K562 (cell line): ENCODE measurements at regions not wholly inside any gene's neighbourhood (a gene's known extent, or its start where the extent isn't known, plus 50 kb on each side); places are given as distances from the start of the nearest gene placed in this dataset.

ENCODE experiments used
- ATAC-seq: fragments of 200-7000 bp; cut with Tn5 transposase; 3 replicates; pipeline ENCODE4 v1.9.1; 2020; ENCODE audit warnings: moderate library complexity
- BruUV-seq: library from RNA; stranded (reverse); fragments of 400-500 nt; replicated peaks from 2 replicates; lab custom pipeline; 2021; lab: Mats Ljungman, UMichigan
- CTCF ChIA-PET: fragments of 300-600 bp; formaldehyde crosslinking; extraction: SDS; loops from one replicate; lab custom pipeline; 2021; ENCODE audit warnings: low intra/inter-chr PET ratio; lab: Yijun Ruan, JAX
- POLR2A ChIA-PET: fragments of 300-600, 350-650 bp; sonication (Branson Sonifier 250); formaldehyde crosslinking; extraction: SDS; loops from one replicate; lab custom pipeline; 2021; ENCODE audit warnings: antibody characterized with exemption, inconsistent platforms; lab: Yijun Ruan, JAX
- DNase-seq, 4 experiments: peaks; one replicate each; pipeline versions ENCODE4 v3.0.0 to v3.0.0-alpha.2; 2011 to 2018; ENCODE audit warnings: low spot score in 3 of 4, mixed read lengths in 3 of 4; ENCODE audit errors: extremely low read depth in 1 of 4
- FAIRE-seq: peaks from 2 replicates; lab custom pipeline; 2011; peaks lifted over from hg19 to GRCh38; lab: Jason Lieb, UNC
- H2AFZ ChIP-seq: 2 replicates; pipeline ENCODE4 v1.6.0; 2011; ENCODE audit warnings: low read depth, low read length, control low read depth, inconsistent platforms
- H3K27ac ChIP-seq: fragments of 200-600 bp; 3 replicates; pipeline ENCODE4 v1.8.0; 2011; ENCODE audit warnings: low read depth, mild to moderate bottlenecking, control low read depth, inconsistent platforms, low read length, moderate library complexity, mixed read lengths; ENCODE audit errors: extremely low read depth
- H3K27me3 ChIP-seq, 2 experiments: fragments of 300-600 bp in 1 of 2; 2 replicates in 1 of 2; 3 replicates in 1 of 2; pipeline versions ENCODE4 v1.6.0 to v1.8.0; 2011; ENCODE audit warnings: inconsistent platforms in 2 of 2, low read length in 2 of 2, mild to moderate bottlenecking in 1 of 2, mixed read lengths in 1 of 2, moderate library complexity in 1 of 2; ENCODE audit not compliant: control insufficient read depth in 2 of 2, insufficient read depth in 2 of 2
- H3K36me3 ChIP-seq: fragments of 300-600 bp; 3 replicates; pipeline ENCODE4 v1.8.0; 2011; ENCODE audit warnings: mild to moderate bottlenecking, low read length, inconsistent platforms; ENCODE audit not compliant: control insufficient read depth, insufficient read depth
- H3K4me1 ChIP-seq, 2 experiments: fragments of 200-600 bp in 1 of 2; replicated peaks in 1 of 2; 2 replicates in 1 of 2; 3 replicates in 1 of 2; pipeline versions ENCODE4 v1.5.1 to v1.8.0; 2011; ENCODE audit warnings: inconsistent platforms in 2 of 2, low read length in 2 of 2, mild to moderate bottlenecking in 1 of 2, mixed read lengths in 1 of 2, moderate library complexity in 1 of 2; ENCODE audit not compliant: control insufficient read depth in 2 of 2, insufficient read depth in 2 of 2
- H3K4me2 ChIP-seq: 2 replicates; pipeline ENCODE4 v1.6.1; 2011; ENCODE audit warnings: low read length, control low read depth, inconsistent platforms, mixed read lengths; ENCODE audit not compliant: insufficient read depth
- H3K4me3 ChIP-seq: fragments of 200-600 bp; sonication (generic), shearing (Covaris generic); 2 replicates; pipeline ENCODE4 v1.5.1; 2016; ENCODE audit warnings: control low read depth, inconsistent platforms
- H3K79me2 ChIP-seq: fragments of 200-600 bp; 3 replicates; pipeline ENCODE4 v1.8.0; 2011; ENCODE audit warnings: low read length, inconsistent platforms; ENCODE audit not compliant: control insufficient read depth, insufficient read depth
- H3K9ac ChIP-seq, 2 experiments: 2 replicates each; pipeline versions ENCODE4 v1.6.0 to v1.6.1; 2011; ENCODE audit warnings: low read depth in 2 of 2, low read length in 2 of 2, control low read depth in 1 of 2, inconsistent platforms in 1 of 2, mild to moderate bottlenecking in 1 of 2, mixed read lengths in 1 of 2; ENCODE audit not compliant: insufficient read depth in 1 of 2
- H3K9me1 ChIP-seq: one replicate; pipeline ENCODE4 v1.6.0; 2011; ENCODE audit warnings: inconsistent platforms, mild to moderate bottlenecking, low read length, moderate library complexity; ENCODE audit not compliant: control insufficient read depth, insufficient read depth
- H3K9me3 ChIP-seq: replicated peaks from 2 replicates; pipeline ENCODE4 v1.5.1; 2011; ENCODE audit warnings: low read depth, low read length, inconsistent platforms; ENCODE audit not compliant: control insufficient read depth, insufficient read depth
- H4K20me1 ChIP-seq: replicated peaks from 2 replicates; pipeline ENCODE4 v1.6.1; 2011; ENCODE audit warnings: low read length, inconsistent platforms, mixed read lengths; ENCODE audit not compliant: control insufficient read depth, insufficient read depth
- HMG20A ChIP-seq: fragments of 450-650 bp; formaldehyde crosslinking; conservative IDR thresholded peaks from 2 replicates; pipeline ENCODE4 v1.4.0; 2020; ENCODE audit warnings: mild to moderate bottlenecking, mixed read lengths
- KLF16 ChIP-seq: IDR thresholded peaks from 2 replicates; pipeline ENCODE4 v1.6.1; 2016; ENCODE audit warnings: antibody characterized with exemption
- LEF1 ChIP-seq: fragments of 450-650 bp; IDR thresholded peaks from 2 replicates; pipeline ENCODE4 v1.6.1; 2016; ENCODE audit warnings: mild to moderate bottlenecking
- MTF1 ChIP-seq: fragments of 250-450 bp; sonication (Bioruptor Pico); IDR thresholded peaks from 2 replicates; pipeline ENCODE4 v1.9.0; 2021; ENCODE audit warnings: moderate library complexity, mild to moderate bottlenecking, inconsistent platforms, borderline replicate concordance
- RFX1 ChIP-seq: fragments of 450-650 bp; IDR thresholded peaks from 2 replicates; pipeline ENCODE4 v1.6.1; 2016; ENCODE audit warnings: mild to moderate bottlenecking, moderate library complexity
- ZBTB49 ChIP-seq: sonication (generic); formaldehyde crosslinking; IDR thresholded peaks from 2 replicates; pipeline ENCODE4 v1.8.0; 2022; ENCODE audit warnings: missing genetic modification reagents, mild to moderate bottlenecking, borderline replicate concordance
- whole genome bisulfite sequencing: fragments of 100-300 bp; shearing (Covaris generic); methylation state at CpG from one replicate; pipeline ENCODE4 v1.1.6; 2016; ENCODE audit warnings: low coverage, mixed read lengths; ENCODE audit not compliant: insufficient coverage; ENCODE audit errors: missing lambda C conversion rate; 5-methylcytosine and 5-hydroxymethylcytosine counted together
- in situ Hi-C: fragments of 300-500 bp; cut with MboI; formaldehyde crosslinking; loops from 4 replicates; pipeline ENCODE4 v1.15.0; 2018; ENCODE audit warnings: inconsistent platforms, mixed read lengths
- intact Hi-C: fragments of 100-400 bp; cut with micrococcal nuclease; formaldehyde crosslinking; loops from 2 replicates; pipeline ENCODE4 v1.14.2; 2022

DNA sequence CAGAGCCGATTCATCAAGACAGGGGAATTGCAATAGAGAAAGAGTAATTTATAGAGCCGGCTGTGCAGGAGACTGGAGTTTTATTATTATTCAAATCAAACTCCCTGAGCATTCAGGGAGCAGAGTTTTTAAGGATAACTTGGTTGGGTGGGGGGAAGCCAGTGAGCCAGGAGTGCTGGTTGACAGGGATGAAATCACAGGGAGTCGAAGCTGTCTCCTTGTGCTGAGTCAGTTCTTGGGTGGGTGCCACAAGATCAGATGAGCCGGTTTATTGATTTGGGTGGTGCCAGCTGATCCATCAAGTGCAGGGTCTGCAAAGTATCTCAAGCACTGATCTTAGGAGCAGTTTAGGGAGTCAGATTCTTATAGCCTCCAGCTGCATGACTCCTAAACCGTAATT, 95.4 kb upstream of the CCDC80 start:
- in situ Hi-C loops (loop anchor here (10.0 to 25.0 kb wide), 2 partner anchors 92 to 551 kb away; partner anchors contain the start of gene CCDC80), intact Hi-C loops (loop anchor here (10.0 kb wide), 1 partner anchor 152 kb away; no protein-coding TSS in a partner anchor)
- no peak overlapping the region for H2AFZ ChIP-seq
- ATAC-seq (no peak), DNase-seq (no peak), FAIRE-seq (no peak)
- H3K4me2 ChIP-seq = no peak overlapping the region
- H3K36me3 ChIP-seq = no peaks in the 10 kb centered on the region
- no peaks in the 10 kb centered on the region for H3K9me3 ChIP-seq
- TF ChIP-seq KLF16 (no peak), ZBTB49 (CRISPR knock-in tag) (no peak), MTF1 (CRISPR knock-in tag) (no peak), HMG20A (CRISPR knock-in tag) (no peak), RFX1 (no peak), LEF1 (no peak)
- H3K4me1 ChIP-seq = peaks cover 0 to 4% of the 10 kb centered on the region in 2 experiments; a peak in 1 of 5 replicates
- BruUV-seq = no TSS peak
- H3K4me3 ChIP-seq = no peak overlapping the region
- ChIA-PET POLR2A (interaction anchor here (0.6 to 0.9 kb wide), 2 partner anchors 9 to 11 kb away, joined by 3 to 4 read pairs; no protein-coding TSS in a partner anchor), CTCF (no interaction called here)
- no peaks in the 10 kb centered on the region for H3K27me3 ChIP-seq
- H3K79me2 ChIP-seq = no peaks in the 10 kb centered on the region
- H3K9me1 ChIP-seq = no peaks in the 10 kb centered on the region
- no peak overlapping the region for H3K9ac ChIP-seq
- no peak overlapping the region for H3K27ac ChIP-seq
- no peaks in the 10 kb centered on the region for H4K20me1 ChIP-seq
- WGBS = 23% methylated on average over 5 of the region's 5 CpGs
